Non-pigmented ciliary epithelial cell (primary cell): ENCODE measurements at regions not wholly inside any gene's neighbourhood (a gene's known extent, or its start where the extent isn't known, plus 50 kb on each side); places are given as distances from the start of the nearest gene placed in this dataset.
"Not testable (repeated sequence)": the region's sequence is repeated elsewhere in the genome, so short reads cannot be mapped to it uniquely, and the experiment has no call there.

Experiments used
- DNase-seq: peaks from one replicate; pipeline ENCODE4 v3.0.0-alpha.2; 2010; ENCODE audit warnings: low read depth

DNA sequence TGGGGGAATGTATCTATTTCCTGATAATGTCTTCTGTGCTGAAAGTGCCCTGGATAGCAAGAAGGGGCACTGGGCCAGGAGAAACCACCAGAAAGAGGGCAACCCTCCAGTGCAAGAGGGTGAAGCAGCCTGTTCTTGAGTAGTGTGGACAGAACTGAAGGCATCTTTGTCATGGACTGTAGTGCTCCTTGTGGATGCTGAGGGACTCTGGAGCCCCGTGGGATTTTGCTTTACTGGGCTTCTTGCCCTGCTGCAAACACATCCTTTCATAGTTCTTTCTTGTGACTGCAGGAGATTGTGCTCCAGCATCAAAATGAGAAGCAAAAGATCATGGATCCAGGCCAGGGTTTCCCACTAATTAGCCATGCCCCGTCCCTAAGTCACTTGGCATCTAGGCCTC is 300.6 kb downstream of the ZNF326 start:
- DNase-seq = no peak

DNA sequence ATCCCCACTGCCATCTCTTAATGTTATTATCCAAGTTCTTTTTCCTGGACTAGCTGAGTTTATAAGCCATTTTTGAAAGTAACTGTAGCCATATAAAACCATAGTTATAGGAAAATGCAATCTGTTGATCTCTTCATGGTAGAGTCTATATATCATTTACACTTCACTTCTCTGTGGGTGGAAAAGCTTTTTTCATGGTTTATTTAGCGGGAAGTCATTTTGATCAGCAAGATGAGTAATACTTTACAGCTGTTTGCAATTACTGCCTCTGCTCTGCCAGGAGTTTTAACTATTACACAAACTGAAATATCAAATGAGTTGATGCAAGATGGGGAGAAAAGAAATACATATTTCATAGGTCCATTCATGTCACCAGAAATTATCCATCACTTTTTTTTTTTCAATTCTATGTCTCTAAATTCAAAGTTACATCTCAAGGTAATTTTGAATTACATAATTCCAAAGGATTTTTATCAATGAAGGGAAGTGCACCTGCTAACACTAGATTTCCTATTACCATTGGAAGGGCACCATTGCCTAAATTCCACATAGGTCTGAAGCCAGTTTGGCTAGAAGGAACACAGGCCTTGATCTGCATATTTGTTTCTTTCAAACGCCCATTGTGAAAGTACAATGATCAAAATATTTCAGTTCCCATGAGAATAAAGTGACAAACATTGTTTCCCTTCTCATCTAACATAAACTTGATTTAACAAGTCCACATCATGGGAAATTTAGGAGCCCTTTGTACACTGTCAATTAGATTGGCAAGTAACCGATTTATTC is 296.7 kb downstream of the ZNF326 start:
- DNase-seq = no peak

DNA sequence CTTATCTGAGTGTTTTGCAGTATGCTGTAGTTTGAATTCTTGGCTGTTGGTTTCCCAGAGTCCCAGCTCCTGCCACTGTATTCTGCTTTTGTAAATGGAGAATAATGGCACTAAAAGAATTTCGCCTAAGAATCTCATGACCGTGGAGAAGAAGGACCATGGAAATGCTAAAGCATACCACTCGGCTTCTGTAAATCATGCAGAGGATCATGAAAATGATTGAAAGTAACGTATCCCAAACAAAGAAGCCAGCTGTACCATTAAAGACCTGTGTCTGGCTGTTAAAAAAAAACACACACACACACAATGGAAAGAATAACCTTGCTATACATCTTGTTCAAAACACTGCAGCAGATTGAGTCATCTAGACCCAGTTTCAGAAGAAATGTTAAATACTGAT is 287.9 kb downstream of the ZNF326 start:
- DNase-seq = no peak

DNA sequence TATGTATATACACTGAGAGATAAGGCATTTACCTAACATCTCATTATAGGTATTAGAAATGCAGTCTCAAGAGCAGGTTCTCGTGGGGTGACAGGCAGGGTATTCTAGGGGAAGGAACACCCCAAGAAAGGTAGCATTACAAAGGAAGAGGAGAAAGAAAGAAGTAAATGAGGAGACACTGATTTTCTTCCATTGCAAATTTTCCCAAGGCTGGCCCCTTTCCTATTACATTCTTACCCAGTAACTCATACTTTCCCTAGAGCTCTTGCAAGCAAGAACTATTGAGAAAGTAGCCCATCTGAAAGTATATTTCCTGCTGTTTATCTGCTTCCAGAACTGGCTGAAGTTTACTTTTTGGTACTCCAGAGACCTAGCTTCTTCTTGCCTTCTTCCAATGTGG is 287.0 kb downstream of the ZNF326 start:
- not testable (repeated sequence) for DNase-seq

DNA sequence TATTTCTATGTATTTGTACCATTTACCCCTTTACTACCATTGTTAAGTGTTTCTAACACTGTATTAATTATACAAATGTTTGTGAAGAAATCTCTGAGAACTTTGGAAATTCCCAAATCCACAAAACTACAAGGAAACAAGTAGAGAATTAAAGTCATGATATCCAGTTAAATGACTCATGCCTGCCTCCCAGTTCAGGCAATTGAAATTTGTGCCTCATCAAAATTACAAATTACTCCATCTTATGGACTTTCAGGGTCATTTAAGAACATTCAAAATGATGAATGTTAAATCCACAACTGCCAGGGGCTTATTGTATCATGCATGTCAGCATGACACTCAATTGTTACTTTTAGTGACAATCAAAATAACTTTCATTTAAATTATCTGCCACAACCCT is 282.4 kb downstream of the ZNF326 start:
- no peak for DNase-seq

DNA sequence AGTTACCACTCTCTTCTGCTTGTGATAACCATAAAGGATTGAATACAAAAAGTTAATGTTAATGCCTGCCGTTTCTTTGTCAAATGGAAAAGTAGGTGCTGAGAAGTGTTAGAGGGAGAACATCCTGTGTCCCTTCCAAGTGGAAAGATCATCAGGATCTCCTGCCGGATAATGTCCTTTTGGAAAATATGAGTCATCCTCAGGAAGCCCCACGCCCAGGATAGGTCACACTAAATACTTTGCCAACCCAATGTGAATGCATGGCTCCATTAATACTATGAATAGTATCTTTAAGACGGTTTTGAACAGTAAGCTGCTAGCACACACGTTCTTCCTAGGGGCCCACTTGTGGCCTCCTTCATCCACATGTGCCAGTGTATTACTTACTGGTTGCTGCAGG is 279.5 kb downstream of the ZNF326 start:
- DNase-seq = no peak

DNA sequence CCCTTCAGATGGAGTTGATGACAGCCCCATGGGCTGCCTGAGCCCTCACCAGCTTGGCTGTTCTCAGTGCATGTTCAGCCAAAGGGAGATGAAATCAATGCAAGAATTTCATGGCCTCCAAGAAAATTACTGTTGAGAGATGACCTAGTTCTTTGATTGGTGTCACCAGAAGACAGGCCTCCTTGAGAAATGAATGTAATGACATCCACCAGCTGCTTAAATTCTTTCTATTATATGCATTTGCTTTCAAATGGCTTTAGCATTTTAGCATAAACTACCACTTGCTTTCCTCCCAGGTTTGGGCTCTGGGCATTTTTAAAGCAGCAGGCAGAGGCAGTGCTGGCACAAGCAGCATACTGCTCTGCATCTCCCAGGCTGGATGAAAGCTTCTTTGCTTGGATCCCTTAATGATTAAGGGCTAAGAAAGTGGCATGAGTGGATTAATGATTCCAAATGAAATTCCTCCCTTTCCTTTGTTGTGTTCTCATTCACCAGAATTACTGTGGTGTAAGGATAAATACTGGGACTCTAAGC is 278.4 kb downstream of the ZNF326 start:
- no peak for DNase-seq

DNA sequence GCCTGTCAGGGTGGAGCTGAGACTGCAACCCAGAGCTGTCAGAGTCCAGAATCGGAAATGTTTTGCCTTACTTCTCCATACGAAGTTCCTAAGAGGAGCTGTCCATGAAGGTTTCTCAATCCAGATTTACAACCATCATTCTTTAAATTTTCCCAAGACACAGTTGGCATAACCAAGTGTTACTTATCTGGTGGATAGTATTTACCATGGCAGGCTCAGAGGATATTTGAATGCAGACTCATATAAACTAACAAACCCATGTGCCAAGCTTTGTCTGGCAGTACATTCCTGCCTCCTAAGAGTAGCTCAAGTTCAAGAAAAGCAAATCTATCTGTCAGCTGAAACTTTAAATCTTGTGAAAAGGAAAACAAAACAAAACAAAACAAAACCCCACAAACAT is 267.9 kb downstream of the ZNF326 start:
- no peak for DNase-seq

DNA sequence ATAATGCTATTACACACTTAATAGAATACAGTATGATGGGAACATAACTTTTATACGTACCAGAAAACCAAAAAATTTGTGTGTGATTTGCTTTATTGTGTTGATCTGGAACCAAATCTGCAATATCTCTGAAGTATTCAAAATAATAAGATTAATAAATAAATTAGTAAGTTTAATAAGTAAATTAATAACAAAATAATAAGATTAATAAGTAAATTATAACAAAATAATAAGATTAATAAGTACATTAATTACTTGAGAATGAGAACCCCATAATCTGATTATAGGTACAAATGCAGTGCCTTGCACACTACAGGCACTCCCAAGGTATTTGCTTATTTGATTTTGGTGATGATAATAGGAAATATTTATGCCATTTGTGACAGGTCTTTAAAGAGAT is 267.4 kb downstream of the ZNF326 start:
- no peak for DNase-seq

DNA sequence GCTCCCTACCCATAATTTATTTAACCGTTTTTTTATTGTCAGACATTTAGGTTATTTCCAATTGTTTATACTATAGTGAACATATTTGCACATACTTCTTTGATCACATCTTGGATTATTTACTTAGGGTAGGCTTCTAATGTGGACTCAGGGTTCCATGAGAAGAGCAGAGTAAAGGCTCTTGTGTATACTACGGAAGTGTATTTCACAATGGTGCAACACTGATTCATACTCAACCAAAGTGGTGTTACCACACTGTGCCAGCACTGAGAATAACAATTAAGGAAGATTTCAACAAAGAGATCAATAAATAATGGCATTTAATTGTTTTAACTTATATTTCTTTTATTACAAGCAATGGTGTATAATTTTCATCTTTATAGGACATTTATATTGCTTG is 251.2 kb downstream of the ZNF326 start:
- DNase-seq = no peak

DNA sequence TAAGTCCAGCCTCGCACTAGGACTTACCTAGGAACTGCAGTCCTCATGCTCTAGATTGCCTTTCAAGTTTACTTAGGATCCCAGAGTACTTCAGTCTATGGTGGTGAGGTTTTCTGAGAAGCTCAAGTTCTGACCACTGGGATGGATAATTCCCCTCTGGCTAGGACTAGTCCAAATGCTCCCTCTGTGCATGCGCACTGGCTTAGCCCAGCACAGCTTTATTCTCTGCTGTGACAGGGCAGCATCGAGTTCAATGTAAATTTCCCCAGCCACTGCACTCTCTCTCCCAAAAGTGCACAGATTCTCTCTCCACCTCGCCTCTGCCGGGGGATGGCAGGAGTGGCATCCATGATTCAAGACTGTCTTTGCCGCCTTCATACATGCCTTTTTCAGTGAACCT is 241.6 kb downstream of the ZNF326 start:
- no peak for DNase-seq

DNA sequence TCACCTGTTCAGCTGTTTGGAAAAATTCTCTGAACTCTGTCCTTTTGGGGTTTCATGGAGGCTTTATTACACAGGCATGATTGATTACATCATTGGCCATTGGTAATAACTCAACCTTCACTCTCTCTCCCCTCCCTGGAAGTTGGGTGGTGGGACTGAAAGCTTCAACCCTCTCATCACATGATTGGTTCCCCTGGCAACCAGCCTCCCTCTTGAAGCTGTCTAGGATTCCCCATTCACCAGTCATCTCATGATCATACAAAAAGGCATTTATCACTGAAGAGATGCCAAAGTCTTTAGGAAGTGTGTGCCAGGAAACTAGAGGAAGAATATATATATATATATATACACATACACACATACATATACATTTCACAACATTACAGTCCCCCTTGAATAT is 228.5 kb downstream of the ZNF326 start:
- no peak for DNase-seq

DNA sequence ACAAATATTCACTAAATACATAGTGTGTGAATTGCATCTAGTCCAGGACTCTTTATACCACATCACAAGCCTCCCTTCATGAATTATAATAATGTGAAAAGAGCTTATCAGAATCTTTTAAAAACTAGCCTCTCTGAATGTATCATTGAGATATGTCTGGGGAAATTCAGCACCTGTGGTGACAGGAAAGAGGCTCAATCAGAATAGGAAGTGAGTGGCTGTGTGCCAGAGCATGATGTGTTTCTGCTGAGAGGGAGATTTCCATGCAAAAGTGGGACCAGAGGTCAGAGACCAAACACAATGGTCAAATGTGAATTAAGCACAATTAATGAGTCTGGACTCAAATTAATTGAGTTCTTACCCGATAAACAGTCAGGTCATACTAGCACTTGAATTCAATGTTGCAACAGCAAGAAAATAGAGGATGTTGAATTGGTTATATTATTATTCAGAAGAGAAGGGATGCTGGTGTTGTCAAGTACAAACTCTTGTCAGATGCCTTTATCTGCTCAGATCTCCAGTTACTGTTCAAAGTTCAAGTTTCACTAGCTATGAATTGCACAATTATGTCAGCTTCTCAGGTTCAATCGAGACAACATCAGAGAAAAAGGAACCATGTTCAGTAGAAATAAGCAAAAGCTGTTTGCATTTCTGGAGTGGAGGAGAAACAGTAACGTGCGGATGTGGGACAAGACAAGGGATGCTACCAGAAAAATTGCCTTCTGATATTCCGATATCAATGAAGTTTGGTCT is 226.2 kb downstream of the ZNF326 start:
- DNase-seq = no peak

DNA sequence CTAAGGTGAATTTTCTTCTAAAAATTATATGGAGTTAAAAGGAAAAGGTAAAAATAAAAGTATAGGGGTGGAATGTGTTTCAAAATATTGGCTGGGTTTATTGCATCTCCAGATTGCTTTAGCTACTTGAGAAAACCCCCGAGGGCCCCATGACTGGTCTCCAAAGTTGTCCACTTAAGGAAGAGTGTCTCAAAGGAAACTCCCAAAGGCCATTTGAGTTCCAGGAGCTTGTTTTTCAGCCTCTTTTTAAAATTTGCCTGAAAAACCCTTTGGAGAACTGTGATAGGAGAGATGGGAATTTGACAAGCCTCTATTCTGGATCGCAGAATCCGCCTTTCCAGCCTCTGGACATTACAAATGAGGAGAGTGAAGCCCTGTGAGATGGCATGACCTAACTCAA is 225.6 kb downstream of the ZNF326 start:
- no peak for DNase-seq

DNA sequence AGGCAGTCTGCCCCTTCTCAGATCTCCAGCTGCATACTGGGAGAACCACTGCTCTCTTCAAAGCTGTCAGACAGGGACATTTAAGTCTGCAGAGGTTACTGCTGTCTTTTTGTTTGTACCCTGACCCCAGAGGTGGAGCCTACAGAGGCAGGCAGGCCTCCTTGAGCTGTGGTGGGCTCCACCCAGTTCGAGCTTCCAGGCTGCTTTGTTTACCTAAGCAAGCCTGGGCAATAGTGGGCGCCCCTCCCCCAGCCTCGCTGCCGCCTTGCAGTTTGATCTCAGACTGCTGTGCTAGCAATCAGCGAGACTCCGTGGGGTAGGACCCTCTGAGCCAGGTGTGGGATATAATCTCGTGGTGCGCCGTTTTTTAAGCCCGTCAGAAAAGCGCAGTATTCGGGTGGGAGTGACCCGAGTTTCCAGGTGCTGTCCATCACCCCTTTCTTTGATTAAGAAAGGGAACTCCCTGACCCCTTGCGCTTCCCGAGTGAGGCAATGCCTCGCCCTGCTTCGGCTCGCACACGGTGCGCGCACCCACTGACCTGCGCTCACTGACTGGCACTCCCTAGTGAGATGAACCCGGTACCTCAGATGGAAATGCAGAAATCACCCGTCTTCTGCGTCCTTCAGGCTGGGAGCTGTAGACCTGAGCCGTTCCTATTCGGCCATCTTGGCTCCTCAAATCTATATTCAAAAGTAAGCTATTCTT is 224.4 kb downstream of the ZNF326 start:
- not testable (repeated sequence) for DNase-seq

DNA sequence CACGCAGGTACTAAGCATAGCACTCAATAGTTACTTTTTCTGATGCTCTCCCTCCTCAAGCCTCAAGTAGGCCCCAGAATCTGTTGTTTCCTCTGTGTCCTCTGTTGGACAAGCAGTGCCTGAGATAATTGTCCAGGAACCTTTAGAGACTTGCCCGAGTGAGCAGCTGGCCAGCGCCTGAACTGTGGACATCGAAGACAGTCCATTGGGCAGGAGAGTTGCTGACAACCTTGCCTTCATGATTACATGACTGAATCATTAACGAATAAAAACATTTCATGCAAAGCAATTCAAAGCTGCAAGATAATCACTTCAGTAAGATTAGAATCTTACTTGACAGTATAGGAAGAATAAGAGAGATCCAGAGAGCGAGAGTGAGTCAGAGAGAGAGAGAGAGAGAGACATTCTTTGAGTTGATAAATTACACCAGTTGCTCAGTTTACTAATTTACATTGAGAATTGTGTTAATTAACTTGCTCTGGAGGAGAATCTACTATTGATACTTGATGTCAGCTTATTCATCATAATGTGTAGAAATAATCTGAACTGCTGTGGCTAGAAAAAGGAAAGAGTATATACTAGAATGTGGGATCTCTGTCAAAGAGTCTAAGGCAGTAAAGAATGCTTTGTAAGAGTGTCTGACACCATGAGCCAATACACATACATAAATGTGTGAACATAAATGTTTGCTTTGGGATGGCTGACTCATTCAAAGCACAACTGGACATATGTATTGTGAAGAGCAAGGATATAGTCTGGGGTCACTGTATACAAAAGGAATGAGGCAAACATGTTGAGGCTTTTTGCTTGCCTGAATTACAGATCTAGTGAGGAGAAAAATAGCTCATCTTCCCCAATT is 216.0 kb downstream of the ZNF326 start:
- no peak for DNase-seq

DNA sequence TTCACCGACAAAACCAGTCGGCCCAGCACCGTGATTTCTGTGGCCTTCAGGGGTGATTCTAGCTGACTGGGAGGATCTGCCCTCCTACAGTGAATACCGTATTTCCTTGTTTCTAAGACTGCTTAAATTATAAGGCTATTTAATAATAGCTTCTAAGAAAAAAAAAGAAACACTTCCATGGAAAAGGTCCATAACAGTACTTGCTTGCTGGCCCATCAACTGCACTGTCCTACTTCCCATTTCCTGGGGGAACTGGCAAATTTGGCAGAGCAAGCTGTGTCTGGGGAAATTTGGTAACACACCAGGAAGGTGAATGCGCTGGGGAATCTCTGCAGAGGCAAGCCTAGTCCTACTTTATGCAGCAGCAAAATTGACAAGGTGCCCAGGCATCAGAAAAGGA is 214.0 kb downstream of the ZNF326 start:
- DNase-seq = no peak

DNA sequence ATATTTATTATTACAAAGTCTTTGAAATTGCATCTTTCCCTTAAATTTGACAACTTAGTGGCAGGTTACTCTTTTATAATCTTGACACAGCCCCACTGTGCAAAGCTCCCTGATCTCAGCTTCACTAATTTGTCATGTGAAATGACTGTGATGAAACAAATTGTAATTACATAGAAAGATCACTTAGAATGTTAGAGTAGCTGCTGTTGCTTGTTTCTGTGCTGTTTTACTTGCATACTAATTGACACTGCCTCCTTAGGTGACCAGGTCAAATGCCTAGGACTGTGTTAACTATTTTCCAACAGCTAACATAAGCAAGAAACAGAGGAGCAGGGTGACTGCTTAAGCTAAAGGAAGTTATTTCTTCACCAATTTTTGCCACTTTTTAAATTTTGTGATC is 211.3 kb downstream of the ZNF326 start:
- no peak for DNase-seq

DNA sequence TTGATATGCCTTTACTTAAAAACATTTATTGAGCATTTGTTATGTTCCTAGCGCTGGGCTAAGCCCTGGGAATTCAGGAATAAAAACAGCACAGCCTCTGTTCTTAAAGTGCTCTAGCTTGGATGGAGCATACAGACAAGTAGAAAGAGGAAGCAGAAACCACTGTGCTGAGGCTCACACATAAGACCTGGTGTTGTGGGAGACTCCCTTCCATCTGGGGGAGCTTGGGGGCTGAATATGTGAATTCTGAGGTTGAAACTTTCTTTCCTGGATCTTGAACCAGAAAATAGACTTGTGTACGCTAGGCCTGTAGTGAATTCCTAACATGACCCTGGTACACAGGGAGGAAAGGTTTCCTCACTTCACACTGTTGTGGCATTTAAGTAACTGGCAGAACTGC is 209.9 kb downstream of the ZNF326 start:
- no peak for DNase-seq

DNA sequence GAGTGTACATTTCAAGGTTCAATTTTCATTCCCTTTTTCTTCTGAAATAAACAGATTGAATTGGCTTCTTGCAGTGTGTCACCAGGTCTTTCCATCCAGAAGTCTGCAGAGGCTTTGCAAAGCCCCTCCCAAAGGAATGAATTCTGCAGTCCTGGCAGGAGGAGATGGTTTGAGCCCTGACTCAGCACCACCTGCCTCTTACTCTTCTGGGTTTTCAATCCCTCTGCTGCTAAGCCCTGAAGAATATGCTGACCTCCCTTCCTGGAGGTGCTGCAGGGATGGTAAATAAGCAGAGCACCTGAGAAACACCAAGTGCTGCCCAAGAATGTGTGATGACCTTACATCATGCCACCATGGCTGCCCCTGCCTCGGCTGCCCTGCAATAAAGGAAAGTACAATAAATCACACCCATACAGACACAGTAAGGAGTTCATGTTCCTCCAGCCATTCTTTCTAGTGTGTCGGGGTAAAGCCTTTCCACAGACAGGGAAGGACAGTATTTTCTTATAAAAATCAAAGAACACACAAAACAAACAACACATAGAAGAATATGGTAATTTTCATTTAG is 209.2 kb downstream of the ZNF326 start:
- DNase-seq = no peak
